CD14-positive monocyte (primary cell): ENCODE measurements at regions not wholly inside any gene's neighbourhood (a gene's known extent, or its start where the extent isn't known, plus 50 kb on each side); places are given as distances from the start of the nearest gene placed in this dataset.

Experiments used
- DNase-seq, 3 donors: peaks; one replicate each; pipeline ENCODE4 v3.0.0-alpha.2; 2011 to 2022
- H2AFZ ChIP-seq: 2 replicates; pipeline ENCODE4 v1.6.0; 2012; ENCODE audit warnings: mild to moderate bottlenecking, low read depth, low read length, inconsistent platforms; ENCODE audit not compliant: insufficient read depth, poor library complexity, severe bottlenecking
- H3K27ac ChIP-seq, 2 donors: 1 replicate in 1 of 2; 2 replicates in 1 of 2; pipeline ENCODE4 v1.5.1; 2012 to 2013; ENCODE audit warnings: low read length in 2 of 2, control low read depth in 1 of 2, inconsistent platforms in 1 of 2, low read depth in 1 of 2, mild to moderate bottlenecking in 1 of 2
- H3K27me3 ChIP-seq, 2 donors: one replicate each; pipeline versions ENCODE4 v1.6.0 to v1.6.1; 2011 to 2013; ENCODE audit warnings: low read length in 2 of 2; ENCODE audit not compliant: control insufficient read depth in 2 of 2, insufficient read depth in 2 of 2
- H3K36me3 ChIP-seq, 2 donors: replicated peaks in 1 of 2; 1 replicate in 1 of 2; 2 replicates in 1 of 2; pipeline versions ENCODE4 v1.5.1 to v1.6.1; 2012 to 2013; ENCODE audit warnings: low read length in 2 of 2, control low read depth in 1 of 2, inconsistent platforms in 1 of 2, mild to moderate bottlenecking in 1 of 2; ENCODE audit not compliant: insufficient read depth in 2 of 2, control insufficient read depth in 1 of 2
- H3K4me1 ChIP-seq, 2 donors: 1 replicate in 1 of 2; 2 replicates in 1 of 2; pipeline versions ENCODE4 v1.5.1 to v1.6.1; 2012 to 2013; ENCODE audit warnings: low read length in 2 of 2, control low read depth in 1 of 2, inconsistent platforms in 1 of 2, mild to moderate bottlenecking in 1 of 2, moderate library complexity in 1 of 2; ENCODE audit not compliant: insufficient read depth in 2 of 2, control insufficient read depth in 1 of 2
- H3K4me2 ChIP-seq: replicated peaks from 2 replicates; pipeline ENCODE3; 2012; ENCODE audit warnings: low read length, moderate library complexity, mild to moderate bottlenecking; ENCODE audit not compliant: poor library complexity, severe bottlenecking; ENCODE audit errors: extremely low read depth
- H3K4me3 ChIP-seq, 3 experiments: fragments of 200-600 bp in 1 of 3; sonication (generic) in 1 of 3; replicated peaks in 1 of 3; 1 replicate in 2 of 3; 2 replicates in 1 of 3; pipeline ENCODE4 v1.5.1; 2011 to 2013; ENCODE audit warnings: low read length in 3 of 3, mild to moderate bottlenecking in 3 of 3, control low read depth in 2 of 3, low read depth in 2 of 3, inconsistent platforms in 1 of 3, moderate library complexity in 1 of 3
- H3K79me2 ChIP-seq: 2 replicates; pipeline ENCODE4 v1.6.0; 2012; ENCODE audit warnings: mild to moderate bottlenecking, control low read depth, inconsistent platforms, low read length, moderate library complexity; ENCODE audit not compliant: insufficient read depth
- H3K9ac ChIP-seq: 2 replicates; pipeline ENCODE4 v1.6.0; 2017; ENCODE audit warnings: low read length, mild to moderate bottlenecking; ENCODE audit not compliant: insufficient read depth, poor library complexity, severe bottlenecking
- H3K9me3 ChIP-seq, 2 donors: replicated peaks in 1 of 2; 1 replicate in 1 of 2; 2 replicates in 1 of 2; pipeline versions ENCODE4 v1.5.1 to v1.6.1; 2012 to 2013; ENCODE audit warnings: low read length in 2 of 2, control low read depth in 1 of 2; ENCODE audit not compliant: control insufficient read depth in 1 of 2, insufficient read depth in 1 of 2
- H4K20me1 ChIP-seq: 2 replicates; pipeline ENCODE4 v1.6.0; 2012; ENCODE audit warnings: mild to moderate bottlenecking, low read length, control low read depth, moderate library complexity; ENCODE audit not compliant: insufficient read depth
- H3K27ac Mint-ChIP-seq, 7 donors: one replicate each; pipeline ENCODE4 v1.8.0; 2020; ENCODE audit warnings: mild to moderate bottlenecking in 7 of 7, mixed read lengths in 7 of 7, moderate library complexity in 6 of 7, inconsistent platforms in 2 of 7
- H3K27me3 Mint-ChIP-seq, 3 donors: one replicate each; pipeline ENCODE4 v1.8.0; 2021 to 2022; ENCODE audit warnings: low read depth in 3 of 3, mild to moderate bottlenecking in 3 of 3, mixed read lengths in 3 of 3, moderate library complexity in 3 of 3, inconsistent platforms in 1 of 3
- H3K36me3 Mint-ChIP-seq, 2 donors: one replicate each; pipeline ENCODE4 v1.8.0; 2020; ENCODE audit warnings: mixed read lengths in 2 of 2, inconsistent platforms in 1 of 2, mild to moderate bottlenecking in 1 of 2
- H3K4me1 Mint-ChIP-seq: one replicate; pipeline ENCODE4 v1.8.0; 2020; ENCODE audit warnings: mild to moderate bottlenecking, mixed read lengths
- H3K4me3 Mint-ChIP-seq, 2 donors: one replicate each; pipeline ENCODE4 v1.8.0; 2020; ENCODE audit warnings: mild to moderate bottlenecking in 2 of 2, mixed read lengths in 2 of 2, moderate library complexity in 1 of 2
- H3K9me3 Mint-ChIP-seq, 7 donors: one replicate each; pipeline ENCODE4 v1.8.0; 2020 to 2022; ENCODE audit warnings: mixed read lengths in 7 of 7, mild to moderate bottlenecking in 6 of 7, moderate library complexity in 6 of 7, inconsistent platforms in 2 of 7
- WGBS: methylation state at CpG from one replicate; pipeline ENCODE4 v1.1.5; 2013; ENCODE audit warnings: missing lambda C conversion rate; ENCODE audit not compliant: insufficient coverage; 5-methylcytosine and 5-hydroxymethylcytosine counted together
- intact Hi-C, 2 donors: fragments of 100-400 bp; cut with micrococcal nuclease; formaldehyde crosslinking; loops; one replicate each; pipeline versions ENCODE4 v1.15.0 to v1.15.1; 2023
- TF ChIP-seq, protein P1 (sequence below): fragments of 200-600 bp; IDR thresholded peaks from one replicate; pipeline ENCODE4 v1.8.0; 2022; ENCODE audit warnings: antibody characterized with exemption, mild to moderate bottlenecking

DNA sequence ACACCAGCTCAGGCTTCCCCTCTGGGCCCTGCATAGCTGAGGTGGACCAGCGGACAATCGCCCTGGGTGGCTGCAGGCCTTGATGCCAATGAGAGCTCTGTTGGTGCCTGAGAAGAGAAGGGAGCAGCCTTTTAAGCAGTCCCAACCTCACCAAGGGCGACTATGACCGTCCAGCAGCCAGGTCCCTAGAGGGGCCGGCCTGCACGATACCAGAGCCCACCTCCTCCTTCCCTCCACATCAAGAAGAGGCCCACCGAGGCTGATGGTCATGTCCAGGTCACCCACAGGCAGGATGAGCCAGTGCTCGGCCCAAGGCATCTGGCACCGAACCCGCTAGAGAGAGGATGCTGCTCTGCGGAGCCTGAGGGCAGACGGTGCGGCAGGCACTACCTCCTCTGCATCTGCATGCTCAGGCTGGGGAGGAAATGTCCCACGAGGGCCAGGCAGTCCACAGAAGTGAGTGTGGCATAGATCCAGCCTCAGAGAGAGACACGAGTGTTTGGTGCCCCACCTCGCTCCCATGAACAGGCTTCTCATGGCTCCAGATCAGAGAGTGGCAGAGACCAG, 219.4 kb downstream of the TUBA3C start:
- Histone ChIP-seq H3K4me2 (no peak overlapping the region), H3K79me2 (no peaks in the 10 kb centered on the region), H3K9me3 (peaks cover 77% of the 10 kb centered on the region in 2 donors), H3K9ac (no peak overlapping the region), H3K27ac (no peak overlapping the region), H3K4me3 (no peak overlapping the region), H3K36me3 (no peaks in the 10 kb centered on the region), H3K4me1 (no peaks in the 10 kb centered on the region), H4K20me1 (no peaks in the 10 kb centered on the region), H2AFZ (no peak overlapping the region), H3K27me3 (no peaks in the 10 kb centered on the region)
- WGBS = 89% methylated on average over 14 of the region's 16 CpGs
- Mint-ChIP-seq H3K36me3 (no peaks in the 10 kb centered on the region), H3K27me3 (peaks cover 0 to 4% (median 0%) of the 10 kb centered on the region in 3 donors), H3K9me3 (peaks cover 10 to 67% (median 53%) of the 10 kb centered on the region in 7 donors), H3K4me1 (no peaks in the 10 kb centered on the region), H3K27ac (no peak overlapping the region), H3K4me3 (no peak overlapping the region)
- intact Hi-C loops = no loop called here
- DNase-seq = no peak
- TF ChIP-seq, protein P1, sequence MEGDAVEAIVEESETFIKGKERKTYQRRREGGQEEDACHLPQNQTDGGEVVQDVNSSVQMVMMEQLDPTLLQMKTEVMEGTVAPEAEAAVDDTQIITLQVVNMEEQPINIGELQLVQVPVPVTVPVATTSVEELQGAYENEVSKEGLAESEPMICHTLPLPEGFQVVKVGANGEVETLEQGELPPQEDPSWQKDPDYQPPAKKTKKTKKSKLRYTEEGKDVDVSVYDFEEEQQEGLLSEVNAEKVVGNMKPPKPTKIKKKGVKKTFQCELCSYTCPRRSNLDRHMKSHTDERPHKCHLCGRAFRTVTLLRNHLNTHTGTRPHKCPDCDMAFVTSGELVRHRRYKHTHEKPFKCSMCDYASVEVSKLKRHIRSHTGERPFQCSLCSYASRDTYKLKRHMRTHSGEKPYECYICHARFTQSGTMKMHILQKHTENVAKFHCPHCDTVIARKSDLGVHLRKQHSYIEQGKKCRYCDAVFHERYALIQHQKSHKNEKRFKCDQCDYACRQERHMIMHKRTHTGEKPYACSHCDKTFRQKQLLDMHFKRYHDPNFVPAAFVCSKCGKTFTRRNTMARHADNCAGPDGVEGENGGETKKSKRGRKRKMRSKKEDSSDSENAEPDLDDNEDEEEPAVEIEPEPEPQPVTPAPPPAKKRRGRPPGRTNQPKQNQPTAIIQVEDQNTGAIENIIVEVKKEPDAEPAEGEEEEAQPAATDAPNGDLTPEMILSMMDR = no peak

- Histone ChIP-seq H3K36me3 (no peaks in the 10 kb centered on the region), H2AFZ (no peak overlapping the region), H3K9ac (no peak overlapping the region), H3K27me3 (no peaks in the 10 kb centered on the region), H3K4me3 (no peak overlapping the region), H3K4me2 (no peak overlapping the region), H3K4me1 (no peaks in the 10 kb centered on the region), H3K9me3 (peaks cover 80 to 84% of the 10 kb centered on the region in 2 donors), H3K27ac (no peak overlapping the region), H4K20me1 (no peaks in the 10 kb centered on the region), H3K79me2 (no peaks in the 10 kb centered on the region)
- Mint-ChIP-seq H3K9me3 (peaks cover 17 to 74% (median 58%) of the 10 kb centered on the region in 7 donors), H3K4me1 (no peaks in the 10 kb centered on the region), H3K4me3 (no peak overlapping the region), H3K27me3 (peaks cover 0 to 4% (median 1%) of the 10 kb centered on the region in 3 donors), H3K36me3 (no peaks in the 10 kb centered on the region), H3K27ac (no peak overlapping the region)
- intact Hi-C loops = no loop called here
- 83% methylated on average over 2 of the region's 4 CpGs for WGBS
- DNase-seq = no peak
- TF ChIP-seq, protein P1 = no peak
Measured at GRCh38 chr13:18961383-18962117, 220.1 kb downstream of the TUBA3C start.
